HG03460 (cell line): ENCODE measurements at regions not wholly inside any gene's neighbourhood (a gene's known extent, or its start where the extent isn't known, plus 50 kb on each side); places are given as distances from the start of the nearest gene placed in this dataset.
"Not testable (repeated sequence)": the region's sequence is repeated elsewhere in the genome, so short reads cannot be mapped to it uniquely, and the experiment has no call there.

Experiments used
- ATAC-seq: cut with Tn5 transposase; IDR thresholded peaks from one replicate; pipeline ENCODE4 v1.9.1; 2021; ENCODE audit not compliant: unreplicated experiment

GRCh38 chr20:29762620-29763019 is 1494.8 kb upstream of the DEFB115 start:
- no peak for ATAC-seq

- ATAC-seq = no peak
These were observed 1493.5 kb upstream of the DEFB115 start for GRCh38 chr20:29763821-29764511.

- not testable (repeated sequence) for ATAC-seq
These were observed 1492.4 kb upstream of the DEFB115 start for GRCh38 chr20:29764922-29765610.

- not testable (repeated sequence) for ATAC-seq
These were observed 1479.4 kb upstream of the DEFB115 start for GRCh38 chr20:29778033-29778432.

- not testable (repeated sequence) for ATAC-seq
These were observed 1476.2 kb upstream of the DEFB115 start for GRCh38 chr20:29781217-29781616.

GRCh38 chr20:29781891-29782290 is 1475.6 kb upstream of the DEFB115 start:
- not testable (repeated sequence) for ATAC-seq

GRCh38 chr20:29787456-29787855 is 1470.0 kb upstream of the DEFB115 start:
- ATAC-seq = not testable (repeated sequence)

GRCh38 chr20:29790510-29790909 is 1467.0 kb upstream of the DEFB115 start:
- ATAC-seq = no peak

GRCh38 chr20:29831508-29831907 is 1426.0 kb upstream of the DEFB115 start:
- not testable (repeated sequence) for ATAC-seq

- not testable (repeated sequence) for ATAC-seq
These were observed 1389.5 kb upstream of the DEFB115 start for GRCh38 chr20:29868014-29868413.

GRCh38 chr20:29868688-29869087 is 1388.8 kb upstream of the DEFB115 start:
- not testable (repeated sequence) for ATAC-seq

GRCh38 chr20:29871816-29872215 is 1385.6 kb upstream of the DEFB115 start:
- not testable (repeated sequence) for ATAC-seq

GRCh38 chr20:29873946-29874345 is 1383.5 kb upstream of the DEFB115 start:
- ATAC-seq = no peak

- no peak for ATAC-seq
These were observed 1382.8 kb upstream of the DEFB115 start for GRCh38 chr20:29874476-29875202.

GRCh38 chr20:29875321-29876083 is 1382.0 kb upstream of the DEFB115 start:
- ATAC-seq = not testable (repeated sequence)

- ATAC-seq = not testable (repeated sequence)
These were observed 1381.2 kb upstream of the DEFB115 start for GRCh38 chr20:29876084-29876910.

- ATAC-seq = no peak
These were observed 1380.6 kb upstream of the DEFB115 start for GRCh38 chr20:29876911-29877285.

GRCh38 chr20:29877411-29878280 is 1379.8 kb upstream of the DEFB115 start:
- not testable (repeated sequence) for ATAC-seq

GRCh38 chr20:29878281-29878741 is 1379.2 kb upstream of the DEFB115 start:
- peak; percentile 52 for ATAC-seq
